Endometrium (tissue), 2 donors: ENCODE measurements at regions not wholly inside any gene's neighbourhood (a gene's known extent, or its start where the extent isn't known, plus 50 kb on each side); places are given as distances from the start of the nearest gene placed in this dataset.

Experiments used
- FAIRE-seq: peaks from 2 replicates; lab custom pipeline; 2012; peaks lifted over from hg19 to GRCh38; lab: Jason Lieb, UNC
- donor health status: control.
- donor health status: control.

DNA sequence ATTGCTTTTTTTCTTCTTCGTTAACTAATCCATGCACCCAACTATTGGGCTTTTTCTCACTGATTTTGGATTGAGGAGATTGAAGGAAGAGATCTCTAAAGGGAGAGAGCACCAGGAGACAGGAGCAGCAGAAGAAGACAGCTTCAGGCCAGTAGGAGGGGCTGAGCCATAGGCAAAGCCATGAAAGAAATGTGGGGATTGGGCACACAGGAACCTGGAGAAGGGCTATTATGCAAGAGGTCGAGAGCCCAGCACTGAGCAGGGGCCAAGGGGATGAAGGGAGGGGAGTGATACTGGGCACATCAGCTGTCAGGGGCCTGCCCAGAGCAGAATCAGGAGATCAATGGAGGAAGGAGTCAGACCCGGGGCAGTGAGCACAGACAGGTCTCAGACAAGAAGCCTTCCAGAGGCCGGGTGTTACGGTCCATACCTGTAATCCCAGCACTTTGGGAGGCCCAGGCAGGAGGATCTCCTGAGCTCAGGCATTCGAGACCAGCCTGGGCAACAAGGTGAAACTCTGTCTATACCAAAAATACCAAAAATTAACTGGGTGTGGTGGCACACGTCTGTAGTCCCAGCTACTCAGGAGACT is 140.9 kb downstream of the BCOR start:
- no peak for FAIRE-seq

DNA sequence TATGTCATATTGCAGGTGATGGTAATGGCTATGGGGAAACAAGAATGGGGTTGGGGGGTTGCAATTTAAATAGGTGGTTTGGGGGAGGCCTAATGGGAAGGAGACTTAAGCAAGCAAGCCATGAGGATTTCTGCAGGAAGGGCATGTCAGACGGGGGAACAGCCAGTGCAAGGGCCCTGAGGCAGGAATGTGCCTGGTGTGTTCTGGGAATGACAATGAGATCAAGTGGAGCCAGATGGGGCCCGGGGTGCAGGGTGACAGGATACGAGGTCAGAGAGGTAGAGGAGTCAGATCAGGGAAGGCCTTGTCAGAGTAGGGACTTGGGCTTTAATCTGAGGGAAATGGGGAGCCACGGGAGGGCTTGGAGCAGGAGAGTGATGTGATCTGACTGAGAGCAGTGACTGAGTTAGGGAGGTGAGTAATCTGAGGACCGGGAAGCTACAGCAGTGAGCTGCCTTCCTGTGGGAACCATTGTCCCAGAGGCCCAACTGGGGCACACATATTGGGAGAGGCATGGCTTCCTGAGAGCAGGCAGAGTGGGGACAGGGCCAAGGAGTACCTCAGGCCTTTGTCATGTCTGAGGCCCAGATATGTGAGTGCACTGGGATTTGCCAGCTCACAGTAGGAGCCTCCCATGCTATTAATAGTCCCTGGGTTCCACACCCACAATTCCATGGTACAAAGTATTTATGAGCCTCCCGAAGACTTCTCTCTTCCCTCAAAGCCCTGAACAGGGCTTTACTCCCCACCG is 139.8 kb downstream of the BCOR start:
- FAIRE-seq, result no peak

DNA sequence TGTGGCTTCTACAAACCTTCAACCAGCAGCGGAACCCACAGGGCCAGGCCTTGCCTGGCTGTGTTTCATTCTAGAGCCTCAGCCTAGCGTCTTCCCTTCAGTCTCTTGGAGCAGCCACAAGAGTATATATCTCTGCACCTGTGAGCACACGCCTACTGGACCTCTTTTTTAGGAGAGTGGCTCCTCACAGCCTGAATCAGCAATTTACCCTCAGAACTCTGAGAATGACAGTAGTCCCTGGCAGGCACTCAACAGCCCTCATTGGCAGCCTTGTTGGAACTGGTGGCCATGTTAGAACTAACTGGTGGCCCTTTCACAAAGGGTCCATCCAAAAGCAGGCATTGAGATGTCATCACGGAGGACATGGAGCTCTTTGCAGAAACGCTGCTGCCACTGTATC is 138.9 kb downstream of the BCOR start:
- no peak for FAIRE-seq

DNA sequence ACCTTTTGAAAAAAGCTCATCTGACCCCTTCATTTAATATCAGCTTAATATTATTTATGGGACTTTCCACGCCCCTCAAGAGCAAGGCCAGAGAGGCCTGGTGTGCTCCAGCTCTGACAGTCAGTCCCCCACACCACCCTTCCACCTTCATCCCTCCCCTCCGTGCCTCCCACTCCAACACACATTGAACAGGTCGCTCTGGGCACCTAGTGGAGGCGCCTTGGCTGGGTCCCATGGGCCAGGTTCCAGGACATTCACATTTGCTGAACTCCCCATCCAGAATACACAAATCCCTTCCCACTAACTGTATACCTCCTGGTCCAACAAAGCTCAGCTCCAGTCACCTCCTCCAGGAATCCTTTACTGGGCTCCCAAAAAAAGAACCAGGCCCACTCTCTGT is 137.5 kb downstream of the BCOR start:
- no peak for FAIRE-seq

DNA sequence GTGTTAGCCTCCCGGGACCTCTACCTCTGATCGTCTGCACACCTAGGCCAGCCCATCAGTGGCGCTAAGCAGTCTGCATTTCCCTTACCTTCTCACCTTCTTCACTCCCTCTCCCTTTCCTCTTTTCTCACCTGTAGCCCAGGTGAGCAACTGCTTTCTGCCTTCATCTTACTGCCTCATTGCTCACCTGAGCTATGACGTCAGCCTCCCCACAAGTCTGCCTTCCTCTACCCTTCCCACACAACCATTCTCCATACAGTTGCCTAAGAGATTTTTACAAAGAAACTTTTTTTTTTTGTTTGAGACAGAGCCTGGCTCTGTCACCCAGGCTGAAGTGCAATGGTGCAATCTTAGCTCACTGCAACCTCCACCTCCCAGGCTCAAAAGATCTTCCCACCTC is 136.3 kb downstream of the BCOR start:
- no peak for FAIRE-seq

DNA sequence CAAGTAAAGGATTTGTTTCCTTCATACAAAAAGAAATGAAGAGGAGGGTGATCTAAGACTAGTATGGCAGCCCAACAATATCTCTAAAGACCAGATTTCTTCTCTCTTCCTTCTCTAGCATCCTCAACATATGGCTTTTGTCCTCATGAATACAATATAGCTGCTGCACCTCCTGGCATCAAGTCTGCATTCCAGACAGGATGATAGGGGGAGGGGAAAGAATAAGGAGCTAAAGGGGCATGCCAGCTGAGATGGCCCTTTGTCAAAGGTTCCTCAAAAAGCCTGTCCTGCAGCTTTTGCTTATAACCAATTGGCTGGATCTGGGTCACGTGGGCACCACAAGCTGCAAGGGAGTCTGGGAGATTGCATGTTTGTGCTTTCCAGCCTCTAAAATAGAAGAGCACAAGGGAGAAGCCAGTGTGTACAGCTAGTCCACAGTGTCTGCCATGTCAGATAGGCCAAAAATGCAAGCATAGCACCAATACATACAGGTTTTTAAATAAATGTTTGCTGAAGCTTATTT is 132.6 kb downstream of the BCOR start:
- no peak for FAIRE-seq

DNA sequence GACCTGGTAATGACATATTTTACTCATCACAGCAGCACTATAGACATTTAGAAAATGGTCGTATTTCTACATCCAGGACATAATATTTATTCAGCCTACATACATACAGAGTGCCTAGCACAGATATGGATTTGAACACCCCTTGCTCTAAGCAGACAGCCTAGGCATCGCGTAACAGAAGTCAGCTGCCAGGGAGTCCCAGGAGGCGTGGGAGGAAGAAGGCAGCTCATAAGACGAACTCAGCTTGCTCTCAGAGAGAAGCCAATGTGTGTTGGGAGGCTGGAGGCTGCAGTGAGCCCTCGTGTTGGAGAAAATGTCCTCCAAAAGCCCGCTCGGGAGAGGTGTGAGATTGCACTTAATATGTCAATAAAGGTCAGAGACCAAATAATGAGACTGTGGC is 131.6 kb downstream of the BCOR start:
- no peak for FAIRE-seq

DNA sequence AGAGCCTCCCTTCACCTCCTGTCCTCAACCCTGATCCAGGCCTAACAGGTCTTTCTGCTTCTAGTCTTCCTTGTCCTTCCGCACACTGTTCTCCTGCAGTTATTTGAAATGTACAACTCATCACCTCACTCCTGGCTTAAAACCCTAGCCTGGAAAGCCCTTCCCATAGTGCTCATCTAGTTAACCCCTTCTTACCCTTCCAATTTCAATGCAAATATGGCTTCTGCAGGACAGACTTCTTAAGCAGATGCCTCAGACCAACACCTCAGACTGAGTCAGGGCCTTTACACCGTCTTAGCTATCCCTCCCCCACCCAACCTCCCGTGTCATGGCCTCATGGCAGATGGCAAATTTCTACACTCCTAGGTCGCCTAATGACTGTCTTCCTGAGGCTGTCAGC is 130.4 kb downstream of the BCOR start:
- FAIRE-seq, result no peak

DNA sequence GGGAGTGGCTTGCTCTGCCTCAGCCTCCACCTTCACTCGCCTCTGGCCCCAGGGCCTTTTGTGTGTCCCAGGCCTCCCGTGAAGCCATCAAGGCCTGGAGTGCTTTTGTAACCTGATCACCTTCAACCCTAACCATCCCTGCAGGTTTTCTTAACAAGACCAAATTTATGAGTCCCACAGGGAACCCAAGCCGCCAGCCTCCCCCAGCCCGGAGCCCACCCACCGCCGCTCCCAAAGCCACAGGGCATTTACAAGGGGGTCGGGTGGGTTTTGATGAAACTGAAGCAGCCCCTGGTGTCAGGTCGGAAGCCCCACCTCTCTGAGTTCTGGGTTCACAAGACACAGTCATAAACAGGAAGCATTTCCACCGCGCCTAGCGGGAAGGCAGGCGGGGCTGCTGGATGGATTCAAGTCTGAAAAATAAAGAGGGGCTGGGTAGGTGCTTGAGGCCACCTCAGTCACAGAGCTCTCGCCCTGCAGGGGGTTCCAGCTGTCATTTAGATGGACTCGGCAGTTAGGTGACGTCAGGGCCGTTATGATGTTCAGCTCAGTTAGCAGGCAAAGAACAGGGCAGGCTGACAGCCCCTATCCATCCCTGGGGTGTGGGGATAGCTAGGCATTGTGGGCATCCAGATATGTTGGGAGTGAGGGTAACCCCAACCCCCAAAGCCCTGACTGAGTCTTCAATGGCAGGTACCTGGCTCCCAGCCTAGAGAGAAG is 128.5 kb downstream of the BCOR start:
- no peak for FAIRE-seq

DNA sequence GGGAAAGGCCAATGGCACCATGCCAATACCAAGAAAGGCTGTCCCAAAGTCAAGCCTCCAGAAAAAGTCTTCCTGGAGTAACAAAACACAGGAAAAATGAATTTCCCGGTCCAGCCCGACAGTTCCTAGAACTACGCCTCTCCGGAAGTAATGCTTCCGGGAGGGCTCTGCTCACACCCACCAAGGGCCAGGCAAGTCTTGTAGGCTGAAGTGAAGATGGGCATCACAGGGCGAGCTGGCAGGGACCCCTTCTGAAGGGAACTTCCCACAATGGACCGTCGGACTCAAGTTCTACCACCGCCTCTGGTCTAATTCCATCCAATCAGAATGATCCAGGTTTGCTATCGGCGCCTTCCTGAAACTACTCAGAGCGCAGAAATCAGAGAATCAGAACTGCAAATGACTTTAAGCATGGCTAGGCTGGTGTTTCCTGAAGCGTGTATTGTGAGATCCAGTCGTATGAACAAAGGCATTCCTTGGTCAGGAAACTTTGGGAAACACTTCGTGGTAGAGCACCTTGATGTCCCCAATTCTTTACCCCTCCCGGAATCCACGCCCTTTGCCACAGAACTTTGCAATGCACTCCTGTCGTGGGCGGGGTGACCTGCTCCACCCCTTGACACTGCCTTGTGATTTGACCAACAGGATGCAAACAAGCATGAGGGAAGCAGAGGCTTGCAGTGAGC is 127.8 kb downstream of the BCOR start:
- no peak for FAIRE-seq

DNA sequence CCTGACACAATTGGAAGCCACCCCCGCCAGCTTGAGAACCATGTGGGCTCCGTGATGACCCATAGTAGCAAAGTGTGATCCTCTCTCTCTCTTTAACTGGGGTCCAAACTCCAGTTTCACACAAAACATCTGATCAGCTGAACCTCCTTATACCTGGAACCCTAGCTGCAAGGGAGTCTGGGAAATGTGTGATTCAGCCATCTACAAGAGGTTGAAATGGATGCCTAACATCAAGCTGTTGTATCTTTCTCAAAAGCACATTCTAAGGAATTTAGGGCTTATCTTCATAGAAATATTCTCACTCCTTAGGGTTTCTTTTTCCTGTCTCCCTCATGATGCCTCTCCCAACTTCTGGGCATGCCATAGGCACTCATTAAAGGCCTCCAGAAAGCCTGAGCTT is 126.0 kb downstream of the BCOR start:
- no peak for FAIRE-seq

DNA sequence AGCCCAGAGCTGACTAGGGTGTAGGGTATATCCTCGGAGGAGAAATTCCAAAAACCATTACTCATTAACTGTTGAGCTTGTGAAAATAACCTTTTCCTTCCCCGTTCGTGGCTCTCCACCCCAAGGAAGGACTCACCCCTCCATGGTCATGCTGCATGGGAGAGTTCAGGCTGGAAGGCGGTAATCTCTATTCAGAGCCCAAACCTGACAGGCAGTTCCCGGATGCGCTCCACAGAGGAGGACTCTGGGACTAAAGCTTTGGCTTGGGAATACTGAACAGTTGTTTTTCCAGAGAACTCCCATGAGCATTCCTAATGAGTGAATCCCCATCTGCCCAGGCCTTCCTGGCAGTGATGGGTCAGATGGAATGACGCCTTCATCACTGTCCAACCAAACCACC is 125.4 kb downstream of the BCOR start:
- no peak for FAIRE-seq

DNA sequence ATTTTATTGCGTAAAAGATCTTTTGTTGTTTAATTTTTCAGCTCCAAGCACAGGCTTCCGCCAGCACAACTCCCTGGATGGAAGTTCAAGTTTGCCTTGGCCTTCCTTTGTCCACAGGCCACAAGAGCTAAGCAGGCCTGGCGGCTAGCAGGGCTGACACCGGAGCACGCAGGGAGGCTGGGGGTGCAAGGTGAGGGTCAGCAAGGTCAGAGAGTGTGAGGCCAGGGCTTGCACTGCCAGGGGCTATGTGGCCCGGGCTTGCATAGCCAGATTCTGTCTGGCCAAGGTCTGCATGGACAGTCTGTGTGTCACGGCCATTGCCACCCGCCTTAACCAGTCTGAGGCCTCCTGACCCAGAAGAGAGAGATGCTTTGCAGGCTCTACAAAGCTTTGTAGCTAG is 123.9 kb downstream of the BCOR start:
- FAIRE-seq, result no peak

DNA sequence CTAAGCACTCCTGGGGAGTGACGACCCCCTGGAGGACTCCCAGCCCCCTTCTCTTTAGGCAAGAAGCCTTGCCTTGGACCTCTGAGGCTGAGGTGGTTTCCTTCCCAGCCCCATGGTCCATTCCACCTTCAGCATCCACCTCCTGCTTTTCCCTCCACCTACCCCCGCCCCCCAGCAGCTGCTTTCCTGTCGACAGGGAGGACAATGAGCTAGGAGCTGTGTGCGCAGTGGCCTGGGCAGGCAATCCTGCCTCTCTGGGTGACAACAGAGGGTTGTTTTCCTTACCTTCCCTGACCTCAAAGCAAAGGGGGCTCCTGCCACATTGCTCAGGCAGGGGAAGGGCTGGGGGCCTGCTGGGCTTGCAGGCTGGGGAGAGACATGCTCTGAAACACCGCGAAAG is 123.5 kb downstream of the BCOR start:
- FAIRE-seq, result no peak

DNA sequence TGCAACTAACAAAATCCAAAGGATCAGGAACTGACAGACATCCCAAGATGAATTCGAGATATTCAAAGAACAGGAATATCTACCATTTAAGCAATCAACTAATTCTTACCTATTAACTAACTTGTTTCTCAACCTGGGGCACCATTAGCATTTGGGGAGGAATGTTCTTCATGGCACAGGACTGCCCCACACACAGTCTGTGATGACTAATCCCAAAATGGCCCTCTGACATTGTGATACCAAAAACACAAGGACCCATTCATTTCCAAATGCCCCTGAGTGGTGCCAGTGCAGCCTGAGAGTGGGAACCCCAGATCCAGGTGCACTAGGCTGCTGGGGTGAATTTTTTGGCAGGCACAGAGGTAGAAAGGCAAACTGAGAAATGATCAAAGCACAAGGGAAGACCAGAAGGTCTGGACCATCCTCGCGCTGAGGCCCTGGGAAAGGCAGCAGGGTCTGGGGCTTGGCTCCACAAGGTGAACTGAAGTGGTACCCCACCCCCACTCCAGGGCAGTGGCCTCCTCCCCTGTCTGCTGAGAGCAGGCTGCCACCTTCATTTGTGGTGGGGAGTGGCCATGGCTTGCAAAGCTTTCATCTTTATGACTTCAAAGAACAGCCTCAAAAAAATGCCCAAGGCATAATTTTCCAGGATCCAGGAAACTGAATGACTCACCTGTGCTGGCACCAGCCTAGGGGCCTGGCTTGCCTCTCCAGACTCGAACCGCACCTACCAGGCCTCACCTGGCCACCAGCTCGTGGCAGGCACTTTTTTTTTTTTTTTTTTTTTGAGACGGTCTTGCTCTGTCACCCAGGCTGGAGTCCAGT is 122.4 kb downstream of the BCOR start:
- no peak for FAIRE-seq

DNA sequence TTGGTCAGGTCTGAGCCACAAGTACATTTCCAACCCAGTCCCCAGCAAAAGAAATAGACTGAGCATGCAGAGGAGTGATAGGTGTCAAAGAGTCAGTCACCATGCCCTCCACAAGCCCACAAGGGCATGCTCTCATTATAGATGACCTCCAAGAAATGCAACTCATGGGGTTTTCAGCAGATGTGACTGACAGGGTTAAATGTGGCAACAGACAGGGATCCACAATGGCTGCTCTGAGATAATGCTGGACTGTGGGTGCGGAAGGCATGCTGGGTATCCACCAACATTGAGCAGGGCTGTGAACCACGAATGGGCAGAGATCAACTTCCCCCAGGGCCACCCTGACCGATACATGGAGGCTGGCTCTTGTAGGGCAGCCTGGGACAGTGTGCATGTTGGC is 115.8 kb downstream of the BCOR start:
- FAIRE-seq, result no peak

DNA sequence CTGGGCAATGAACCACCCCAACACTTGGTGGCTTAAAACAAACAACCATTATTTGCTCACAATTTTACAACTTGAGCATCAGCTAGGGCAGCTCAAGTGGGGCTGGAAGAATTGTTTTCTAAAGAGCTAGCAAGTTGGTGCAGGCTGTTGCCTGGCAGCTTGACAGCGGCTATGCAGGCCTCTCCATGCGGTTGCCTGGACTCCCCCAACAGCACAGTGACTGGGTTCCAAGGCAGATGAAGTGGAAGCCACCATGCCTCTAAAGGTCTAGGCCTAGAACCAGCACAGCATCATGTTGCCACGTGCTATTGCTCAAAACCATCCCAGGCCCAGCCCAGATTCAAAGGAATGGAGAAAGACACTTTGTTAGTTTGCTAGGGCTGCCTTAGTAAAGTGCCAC is 114.8 kb downstream of the BCOR start:
- FAIRE-seq, result no peak

DNA sequence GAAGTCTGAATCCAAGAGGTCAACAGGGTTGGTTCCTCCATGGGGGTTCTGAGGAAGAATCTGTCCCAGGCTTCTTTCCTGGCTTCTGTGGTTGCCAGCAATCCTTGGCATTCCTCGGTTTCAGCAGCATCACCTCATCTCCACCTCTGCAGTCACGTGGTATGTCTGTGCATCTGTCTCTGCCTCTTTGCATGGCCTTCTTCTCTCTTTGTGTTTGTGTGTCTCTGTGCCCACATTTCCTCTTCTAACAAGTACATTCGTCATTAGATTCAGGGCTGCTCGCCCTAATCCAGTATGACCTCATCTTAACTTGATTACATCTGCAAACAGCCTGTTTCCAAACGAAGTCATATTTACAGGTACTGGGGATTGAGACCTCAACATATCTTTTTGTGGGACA is 114.0 kb downstream of the BCOR start:
- FAIRE-seq, result no peak

DNA sequence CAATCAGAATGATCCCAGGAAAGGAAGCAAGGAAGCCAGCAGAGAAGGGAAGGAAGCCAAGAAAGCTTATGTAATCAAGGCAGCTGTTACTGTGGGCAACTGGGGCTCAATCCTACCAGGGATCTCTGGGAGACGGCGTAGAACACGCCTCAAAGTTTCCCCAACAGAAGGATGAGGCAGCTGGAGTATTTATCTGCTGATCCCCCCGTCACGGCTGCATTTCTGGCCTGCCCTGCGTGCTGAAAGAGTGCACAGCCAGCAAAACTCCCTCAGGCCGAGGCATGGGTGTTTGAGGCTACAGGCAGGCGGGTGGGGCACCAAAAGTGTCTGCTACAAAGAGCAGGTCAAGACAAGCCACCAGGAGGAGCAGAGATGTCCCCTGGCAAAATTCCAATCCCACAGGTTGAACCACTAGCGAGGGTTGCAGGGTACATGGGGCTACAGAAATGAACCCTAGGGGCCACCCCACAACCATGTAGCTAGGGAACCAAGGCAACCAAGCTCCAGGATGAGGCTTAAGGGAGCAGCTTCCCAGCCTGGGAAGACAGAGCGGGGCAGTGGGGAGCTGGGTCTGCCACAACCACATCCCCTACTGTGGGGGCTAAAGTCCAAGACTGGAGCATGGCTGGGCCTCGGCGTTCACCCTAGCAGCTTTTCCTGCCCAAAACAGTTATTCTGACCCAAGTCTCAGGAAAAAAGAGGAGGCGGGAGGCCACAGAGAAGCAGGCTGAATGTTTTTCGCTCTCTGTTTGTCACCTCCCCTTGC is 113.4 kb downstream of the BCOR start:
- FAIRE-seq, result no peak

DNA sequence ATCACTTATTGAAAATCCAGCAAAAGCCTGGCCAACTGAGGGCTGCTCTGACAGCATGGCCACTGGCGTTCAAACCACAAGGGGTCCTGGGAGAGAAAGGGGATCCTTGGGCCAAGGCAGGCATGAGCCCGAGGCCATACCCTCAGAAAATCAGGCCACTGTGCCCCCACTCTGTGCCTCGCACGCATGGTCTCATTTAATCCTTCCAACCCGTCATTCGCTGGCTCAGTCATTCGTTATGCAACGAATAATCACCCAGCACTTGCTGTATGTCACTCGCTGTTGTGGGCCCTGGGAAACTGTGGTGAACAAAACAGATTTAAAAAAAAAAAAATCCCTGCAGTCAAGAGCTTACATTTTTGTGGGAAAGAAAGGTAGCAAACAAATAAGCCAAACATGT is 112.7 kb downstream of the BCOR start:
- FAIRE-seq, result no peak

DNA sequence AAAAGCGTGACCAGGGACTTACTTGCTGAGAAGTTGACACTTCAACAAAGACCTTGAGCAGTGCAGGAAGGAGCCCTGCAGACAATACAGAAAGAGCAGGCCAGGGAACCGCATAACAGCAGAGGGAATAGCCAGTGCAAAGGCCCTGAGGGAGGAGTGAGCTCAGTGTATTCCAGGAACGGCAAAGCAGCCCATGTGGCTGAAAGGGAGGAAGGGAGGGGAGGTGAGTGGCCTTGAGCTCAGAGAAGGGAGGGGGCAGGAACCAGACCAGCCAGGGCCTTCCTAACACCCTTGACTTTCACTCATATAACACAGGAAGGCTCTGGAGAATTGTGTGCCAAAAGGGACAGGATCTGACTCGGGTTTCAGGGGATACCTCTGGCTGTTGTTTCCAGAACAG is 112.2 kb downstream of the BCOR start:
- no peak for FAIRE-seq
